GM12875 (cell line): ENCODE measurements at regions not wholly inside any gene's neighbourhood (a gene's known extent, or its start where the extent isn't known, plus 50 kb on each side); places are given as distances from the start of the nearest gene placed in this dataset.

Source experiments
- H3K4me3 ChIP-seq: one replicate; pipeline ENCODE4 v1.5.1; 2011; ENCODE audit warnings: low read depth, low read length, control low read depth
- CTCF ChIP-seq: IDR thresholded peaks from 2 replicates; pipeline ENCODE4 v1.5.1; 2011; ENCODE audit warnings: low read depth, mild to moderate bottlenecking, control low read depth, inconsistent platforms, low read length, moderate library complexity, borderline replicate concordance; ENCODE audit not compliant: insufficient read depth

DNA sequence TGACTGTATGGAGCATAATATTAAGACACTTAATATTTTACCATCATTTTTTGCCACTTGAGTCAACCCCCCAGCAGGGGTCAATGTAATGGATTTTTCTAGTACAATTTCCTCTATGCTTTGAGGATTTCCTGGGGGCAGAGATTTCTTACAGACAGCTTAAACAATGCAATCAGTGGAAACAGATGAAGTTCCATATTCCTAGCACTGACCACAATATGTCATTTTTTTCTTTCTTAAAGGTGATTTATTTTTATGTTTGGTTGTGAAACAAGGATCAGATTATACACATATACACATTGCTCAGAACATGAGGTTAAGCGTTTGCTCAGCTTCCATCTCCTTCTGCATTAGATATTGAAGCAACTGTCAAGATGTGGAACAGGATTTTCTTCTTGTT lies 82.0 kb upstream of the ID4 start:
- no peak for TF ChIP-seq CTCF
- no peak overlapping the region for H3K4me3 ChIP-seq

DNA sequence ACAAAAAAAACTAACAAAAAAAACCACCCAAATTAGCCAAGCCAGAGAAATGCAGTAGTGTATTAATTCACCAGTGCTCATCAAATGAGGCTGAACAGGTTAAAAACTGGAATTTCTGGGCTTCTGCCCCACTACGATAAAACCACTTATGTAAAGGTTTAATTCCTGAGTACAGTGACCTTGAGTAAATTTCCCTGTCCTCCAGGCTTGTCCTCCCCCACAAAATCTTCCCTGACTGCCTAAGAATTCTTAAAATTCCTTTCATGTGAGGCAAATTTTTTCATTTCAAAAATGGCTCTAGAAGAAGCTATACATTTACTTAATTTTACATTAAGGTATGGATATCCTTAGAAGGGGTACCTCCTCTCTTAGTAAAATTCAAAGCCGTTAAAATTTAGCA lies 80.1 kb upstream of the ID4 start:
- TF ChIP-seq CTCF = no peak
- no peak overlapping the region for H3K4me3 ChIP-seq

DNA sequence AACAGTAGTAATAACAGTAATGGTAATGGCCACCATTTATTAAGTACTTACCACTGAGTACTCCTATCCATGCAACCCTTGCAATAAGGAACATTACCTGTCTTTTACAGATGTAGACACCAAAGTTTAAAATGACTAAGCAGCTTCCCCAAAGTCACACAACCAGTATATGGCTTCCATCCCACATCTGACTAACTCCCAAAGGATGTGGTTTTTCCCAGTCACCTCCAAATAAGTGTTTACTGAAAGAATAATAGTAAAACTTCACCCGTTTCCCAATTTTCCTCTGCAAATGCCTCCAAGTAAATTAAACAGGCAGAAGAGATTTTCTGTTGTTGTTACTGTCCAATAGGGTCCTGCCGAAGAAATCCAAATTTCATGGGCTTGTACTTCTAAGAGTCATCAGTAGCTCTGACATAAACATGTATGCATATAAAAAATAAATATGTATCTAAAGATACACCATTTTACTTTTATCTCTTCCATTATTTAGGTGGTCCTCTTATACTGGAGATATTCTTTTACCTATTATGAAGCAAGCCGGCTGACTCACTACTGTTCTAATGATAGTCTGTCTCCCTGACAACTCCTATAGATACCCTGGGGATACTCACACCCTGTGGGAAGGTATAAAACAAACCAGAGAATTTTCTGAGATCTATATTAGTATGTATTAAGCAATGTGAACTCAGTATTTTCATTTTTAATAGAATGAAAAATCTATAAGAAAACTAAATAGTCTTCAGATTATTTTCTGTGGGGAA lies 77.9 kb upstream of the ID4 start:
- TF ChIP-seq CTCF = no peak
- no peak overlapping the region for H3K4me3 ChIP-seq

- TF ChIP-seq CTCF = no peak
- no peak overlapping the region for H3K4me3 ChIP-seq
Measured at GRCh38 chr6:19761121-19761520, 76.0 kb upstream of the ID4 start.

DNA sequence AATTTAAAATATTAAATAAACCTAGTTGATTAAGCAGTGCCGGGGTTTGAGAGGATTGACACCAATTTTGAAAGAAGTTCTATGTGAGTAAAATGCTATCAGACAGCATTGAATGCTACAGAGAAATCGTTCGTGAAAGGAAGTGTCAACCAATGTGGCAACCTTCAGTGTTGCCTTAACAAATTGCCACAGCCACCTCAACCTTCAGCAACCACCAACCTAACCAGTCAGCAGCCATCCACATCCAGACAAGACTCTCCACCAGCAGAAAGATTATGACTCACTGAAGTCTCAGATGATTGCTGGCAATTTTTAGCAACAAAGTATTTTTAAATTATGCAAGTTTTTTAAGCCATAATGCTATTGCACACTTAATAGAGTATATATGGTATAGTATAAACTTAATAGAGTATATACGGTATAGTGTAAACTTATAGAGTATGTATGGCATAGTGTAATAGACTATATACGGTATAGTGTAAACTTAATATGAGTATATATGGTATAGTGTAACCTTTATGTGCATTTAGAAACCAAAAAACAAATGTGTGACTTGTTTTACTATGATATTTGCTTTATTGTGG lies 65.3 kb upstream of the ID4 start:
- no peak for TF ChIP-seq CTCF
- H3K4me3 ChIP-seq = no peak overlapping the region

DNA sequence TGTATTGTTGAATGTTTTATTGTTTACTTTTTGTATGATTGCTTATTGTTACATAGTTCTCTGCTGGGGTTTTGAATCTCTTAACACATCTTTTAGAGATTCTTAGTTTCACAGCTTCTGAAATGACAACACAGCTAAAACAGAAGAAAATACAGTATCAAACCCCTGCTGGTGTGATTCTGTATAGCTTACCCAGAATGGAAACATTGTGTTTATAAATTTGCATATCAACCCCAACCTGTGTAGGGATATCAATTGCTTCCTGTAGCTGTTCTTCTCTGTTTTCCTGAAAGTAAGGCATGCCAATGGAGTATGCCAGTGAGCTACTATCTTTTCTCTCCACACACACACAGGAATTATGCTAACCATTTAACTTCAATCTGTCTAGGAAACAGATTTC lies 64.3 kb upstream of the ID4 start:
- no peak overlapping the region for H3K4me3 ChIP-seq
- TF ChIP-seq CTCF = no peak

DNA sequence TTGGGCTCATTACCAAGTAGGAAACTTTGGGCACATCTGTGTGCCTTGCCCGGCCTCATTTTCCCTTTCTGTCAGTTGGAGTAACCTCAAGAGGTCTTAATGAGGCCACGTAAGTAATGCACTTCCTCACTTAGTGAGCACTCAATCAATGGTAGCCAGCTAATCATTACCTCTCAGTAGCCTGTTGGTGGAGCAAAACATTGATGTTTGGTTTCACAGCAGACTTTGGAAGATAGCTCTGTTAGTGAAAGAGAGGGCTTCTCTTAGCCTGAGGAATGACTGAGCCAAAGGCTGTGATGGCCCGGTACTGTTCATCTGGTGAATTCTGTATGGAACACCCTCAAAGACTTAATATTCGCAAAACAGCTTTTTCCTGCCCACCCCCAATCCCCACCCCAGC lies 55.9 kb upstream of the ID4 start:
- H3K4me3 ChIP-seq = no peak overlapping the region
- no peak for TF ChIP-seq CTCF
